Heart right ventricle (tissue), 16 donors: ENCODE measurements at regions not wholly inside any gene's neighbourhood (a gene's known extent, or its start where the extent isn't known, plus 50 kb on each side); places are given as distances from the start of the nearest gene placed in this dataset.

Experiments
- ATAC-seq, 8 donors: fragments of 200-7000 bp; cut with Tn5 transposase; one replicate each; pipeline ENCODE4 v1.9.1; 2020; ENCODE audit warnings: mild to moderate bottlenecking in 8 of 8, moderate library complexity in 8 of 8, moderate number of reproducible peaks in 1 of 8
- DNase-seq, 2 donors: peaks; one replicate each; pipeline ENCODE4 v3.0.0-alpha.2; 2020
- H3K27ac ChIP-seq, 10 donors: fragments of 200-600 bp; sonication (generic) in 2 of 10; one replicate each; pipeline versions ENCODE4 v1.5.0 to v1.8.0; 2020 to 2022; ENCODE audit warnings: mild to moderate bottlenecking in 3 of 10
- H3K27me3 ChIP-seq, 7 donors: fragments of 200-600 bp; one replicate each; pipeline ENCODE4 v1.8.0; 2021 to 2022; ENCODE audit warnings: mild to moderate bottlenecking in 2 of 7
- H3K36me3 ChIP-seq, 9 donors: fragments of 200-600 bp; sonication (generic) in 1 of 9; one replicate each; pipeline versions ENCODE4 v1.5.0 to v1.8.0; 2020 to 2022; ENCODE audit warnings: mild to moderate bottlenecking in 2 of 9
- H3K4me1 ChIP-seq, 9 donors: fragments of 200-600 bp; sonication (generic) in 1 of 9; one replicate each; pipeline versions ENCODE4 v1.5.0 to v1.8.0; 2020 to 2022; ENCODE audit warnings: mild to moderate bottlenecking in 4 of 9
- H3K4me3 ChIP-seq, 10 donors: fragments of 200-600 bp; sonication (generic) in 2 of 10; one replicate each; pipeline versions ENCODE4 v1.5.0 to v1.8.0; 2020 to 2022; ENCODE audit warnings: mild to moderate bottlenecking in 7 of 10, moderate library complexity in 2 of 10
- H3K9me3 ChIP-seq, 11 donors: fragments of 200-600 bp in 10 of 11; sonication (generic) in 2 of 11; one replicate each; pipeline versions ENCODE4 v1.5.0 to v1.8.0; 2013 to 2022; ENCODE audit warnings: mild to moderate bottlenecking in 2 of 11, control low read depth in 1 of 11, moderate library complexity in 1 of 11
- CTCF ChIP-seq, 9 donors: fragments of 200-600 bp; sonication (generic) in 2 of 9; IDR thresholded peaks; one replicate each; pipeline versions ENCODE4 v1.5.0 to v1.8.0; 2021 to 2022; ENCODE audit warnings: antibody characterized with exemption in 9 of 9, mild to moderate bottlenecking in 5 of 9, moderate library complexity in 1 of 9
- WGBS, 2 donors: extraction: QIAGEN DNeasy Blood & Tissue Kit; methylation state at CpG; one replicate each; pipeline ENCODE4 v1.1.7; 2013; ENCODE audit warnings: inconsistent platforms in 1 of 2; 5-methylcytosine and 5-hydroxymethylcytosine counted together
- intact Hi-C, 10 donors: fragments of 100-400 bp; cut with DNase I; formaldehyde crosslinking; loops; one replicate each; pipeline versions ENCODE4 v1.11.1 to v1.14.2; 2022
- donor health status: Arrhythmogenic right ventricular cardiomyopathy.
- donor health status: ischemic (EF 13 %, LVEDD 7.1; RV severe dilation, severe dysfunction).
- donor health status: healthy with polysubstance abuse.
- donor health status: DM: no; HTN: yes; CAD: no.
- donor health status: DM: no; HTN: no; CAD: no.
- donor health status: ischemic (EF 25% LVEDD 6.9; RV normal size, moderate dysfunction).
- donor health status: ischemic (EF 25% LVEDD 5.7; RV mildly dilated, moderate dysfunction).
- donor health status: healthy.
- donor health status: DM: yes; HTN: yes; CAD: no.
- donor health status: Ischemic cardiomyopathy.
- donor health status: ischemic (EF 35%, LVEDD 5.7; RV mildly dilated, moderate dysfunction).
- donor health status: nonischemic (EF 11% LVEDD 7.7; RV severe dilation, severe dysfunction).
- donor health status: DM: yes; HTN: yes; CAD: no.
- donor health status: PGD.
- donor health status: ischemic (EF 29% LVEDD 5.4; RV normal size, mild dysfunction).
- donor health status: nonischemic (EF 23%, LVEDD 6.1; RV moderate dilation, normal function).

- no peak for DNase-seq
- no peak for ATAC-seq
- no peak overlapping the region for H3K4me3 ChIP-seq
- TF ChIP-seq CTCF (IDR thresholded peaks at IDR 0.05), result no peak
- no peaks in the 10 kb centered on the region for H3K4me1 ChIP-seq
- intact Hi-C loops, result no loop called here
- no peaks in the 10 kb centered on the region for H3K36me3 ChIP-seq
- H3K27ac ChIP-seq, result no peak overlapping the region
- H3K27me3 ChIP-seq, result no peaks in the 10 kb centered on the region
- H3K9me3 ChIP-seq, result peaks cover 0 to 12% (median 0%) of the 10 kb centered on the region in 11 donors
Measured at GRCh38 chr2:180559038-180559437, 421.4 kb upstream of the UBE2E3 start.

GRCh38 chr2:180555391-180555965 lies 424.9 kb upstream of the UBE2E3 start:
- peaks cover 0 to 12% (median 0%) of the 10 kb centered on the region in 11 donors for H3K9me3 ChIP-seq
- H3K27me3 ChIP-seq, result no peaks in the 10 kb centered on the region
- no peak for TF ChIP-seq CTCF (IDR thresholded peaks at IDR 0.05)
- no peak for ATAC-seq
- DNase-seq, result no peak
- WGBS, 2 donors, result 93 to 95% methylated on average over 19 of the region's 19 CpGs
- H3K4me1 ChIP-seq, result no peaks in the 10 kb centered on the region
- H3K4me3 ChIP-seq, result no peak overlapping the region
- intact Hi-C loops, result no loop called here
- H3K36me3 ChIP-seq, result no peaks in the 10 kb centered on the region
- H3K27ac ChIP-seq, result no peak overlapping the region

GRCh38 chr2:180554330-180554729 lies 426.1 kb upstream of the UBE2E3 start:
- H3K9me3 ChIP-seq, result peaks cover 0 to 12% (median 0%) of the 10 kb centered on the region in 11 donors
- H3K27ac ChIP-seq, result no peak overlapping the region
- H3K36me3 ChIP-seq, result no peaks in the 10 kb centered on the region
- no peak for ATAC-seq
- no peak for DNase-seq
- H3K4me1 ChIP-seq, result no peaks in the 10 kb centered on the region
- no peak for TF ChIP-seq CTCF (IDR thresholded peaks at IDR 0.05)
- no peak overlapping the region for H3K4me3 ChIP-seq
- no peaks in the 10 kb centered on the region for H3K27me3 ChIP-seq
- intact Hi-C loops, result no loop called here

GRCh38 chr2:180553094-180553715 lies 427.2 kb upstream of the UBE2E3 start:
- intact Hi-C loops, result no loop called here
- Histone ChIP-seq H3K27me3 (no peaks in the 10 kb centered on the region), H3K4me1 (no peaks in the 10 kb centered on the region), H3K4me3 (no peak overlapping the region), H3K27ac (no peak overlapping the region), H3K36me3 (no peaks in the 10 kb centered on the region), H3K9me3 (peaks cover 0 to 12% (median 0%) of the 10 kb centered on the region in 11 donors)
- ATAC-seq (no peak), DNase-seq (no peak)
- TF ChIP-seq CTCF (IDR thresholded peaks at IDR 0.05), result no peak
